ENCODE measurements at regions not wholly inside any gene's neighbourhood (a gene's known extent, or its start where the extent isn't known, plus 50 kb on each side); places are given as distances from the start of the nearest gene placed in this dataset.

DNA sequence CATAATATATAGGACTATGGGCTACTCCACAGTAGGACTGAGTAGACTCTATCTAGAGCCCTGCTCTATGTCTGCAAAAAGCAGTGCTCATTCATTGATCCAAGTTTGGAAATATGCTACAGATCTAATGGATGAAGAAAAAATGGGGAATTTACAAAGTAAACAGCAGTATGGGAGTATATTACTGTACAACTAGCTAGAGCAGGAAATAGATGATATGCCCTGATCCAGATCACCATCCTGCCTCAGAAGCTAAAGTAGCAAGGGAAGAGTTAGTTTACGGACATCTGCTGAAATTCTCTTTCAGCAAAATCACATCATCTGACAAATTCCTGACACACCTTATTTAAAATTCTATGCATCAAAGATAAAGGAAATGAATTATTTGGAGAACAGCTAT is 168.2 kb upstream of the SEMA3A start:
- H3K27ac ChIP-seq (ENCODE audit: low read depth, low read length): no peak overlapping the region
- H3K36me3 ChIP-seq (ENCODE audit: control insufficient read depth, insufficient read depth, low read length): no peaks in the 10 kb centered on the region
- peaks cover 9% of the 10 kb centered on the region; the same call in 1 of the 2 replicates for H3K4me1 ChIP-seq (ENCODE audit: control insufficient read depth, insufficient read depth, low read length)
- H3K27me3 ChIP-seq (ENCODE audit: control insufficient read depth, insufficient read depth, low read length): no peaks in the 10 kb centered on the region
- H3K9me3 ChIP-seq (ENCODE audit: control insufficient read depth, insufficient read depth, low read length): no peaks in the 10 kb centered on the region
- H3K4me3 ChIP-seq (ENCODE audit: low read depth, low read length): no peak overlapping the region
- no peak overlapping the region for H3K9ac ChIP-seq (ENCODE audit: low read depth, low read length)

DNA sequence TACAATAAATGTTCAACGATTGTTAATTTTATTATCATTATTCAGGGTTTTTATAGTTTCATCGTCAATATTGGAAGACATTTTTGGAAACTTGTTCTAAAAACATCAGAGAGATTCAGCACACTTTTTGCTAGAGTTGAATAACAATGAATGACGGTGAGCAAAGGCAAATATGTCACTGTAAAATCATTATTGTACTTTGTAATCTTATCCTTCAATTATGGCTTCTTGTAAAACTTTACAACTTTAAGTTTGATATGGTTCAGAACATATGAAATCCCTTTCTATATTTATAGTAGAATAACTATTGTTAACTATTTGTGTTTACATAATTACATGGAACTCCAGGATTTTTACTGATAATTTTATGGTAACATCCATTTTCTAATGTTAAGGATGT is 167.8 kb upstream of the SEMA3A start:
- Histone ChIP-seq H3K36me3 (ENCODE audit: control insufficient read depth, insufficient read depth, low read length) (no peaks in the 10 kb centered on the region), H3K27me3 (ENCODE audit: control insufficient read depth, insufficient read depth, low read length) (no peaks in the 10 kb centered on the region), H3K4me1 (ENCODE audit: control insufficient read depth, insufficient read depth, low read length) (peaks cover 9% of the 10 kb centered on the region; the same call in 1 of the 2 replicates), H3K27ac (ENCODE audit: low read depth, low read length) (no peak overlapping the region), H3K4me3 (ENCODE audit: low read depth, low read length) (no peak overlapping the region), H3K9me3 (ENCODE audit: control insufficient read depth, insufficient read depth, low read length) (no peaks in the 10 kb centered on the region), H3K9ac (ENCODE audit: low read depth, low read length) (no peak overlapping the region)

DNA sequence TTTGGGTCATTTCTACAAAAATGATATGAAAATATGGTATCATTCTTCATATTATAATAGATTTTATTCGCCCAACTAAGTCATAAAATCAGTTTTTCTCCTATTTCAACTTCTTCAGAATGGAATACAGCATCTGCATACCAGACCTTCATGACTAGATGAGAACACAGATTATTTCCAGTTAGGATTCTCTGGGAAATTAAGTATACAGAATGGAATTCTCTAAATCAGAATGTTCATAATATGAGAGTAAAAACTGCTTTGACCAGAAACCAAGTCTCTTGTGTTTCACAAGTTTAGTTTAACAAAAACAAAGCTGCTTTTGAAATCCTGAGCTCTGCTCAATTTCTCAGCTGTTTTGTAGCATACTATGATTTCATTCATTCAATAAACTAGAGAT is 160.3 kb upstream of the SEMA3A start:
- H3K27ac ChIP-seq (ENCODE audit: low read depth, low read length): no peak overlapping the region
- no peak overlapping the region for H3K9ac ChIP-seq (ENCODE audit: low read depth, low read length)
- no peaks in the 10 kb centered on the region for H3K4me1 ChIP-seq (ENCODE audit: control insufficient read depth, insufficient read depth, low read length)
- no peak overlapping the region for H3K4me3 ChIP-seq (ENCODE audit: low read depth, low read length)
- H3K9me3 ChIP-seq (ENCODE audit: control insufficient read depth, insufficient read depth, low read length): no peaks in the 10 kb centered on the region
- H3K27me3 ChIP-seq (ENCODE audit: control insufficient read depth, insufficient read depth, low read length): no peaks in the 10 kb centered on the region
- H3K36me3 ChIP-seq (ENCODE audit: control insufficient read depth, insufficient read depth, low read length): no peaks in the 10 kb centered on the region

DNA sequence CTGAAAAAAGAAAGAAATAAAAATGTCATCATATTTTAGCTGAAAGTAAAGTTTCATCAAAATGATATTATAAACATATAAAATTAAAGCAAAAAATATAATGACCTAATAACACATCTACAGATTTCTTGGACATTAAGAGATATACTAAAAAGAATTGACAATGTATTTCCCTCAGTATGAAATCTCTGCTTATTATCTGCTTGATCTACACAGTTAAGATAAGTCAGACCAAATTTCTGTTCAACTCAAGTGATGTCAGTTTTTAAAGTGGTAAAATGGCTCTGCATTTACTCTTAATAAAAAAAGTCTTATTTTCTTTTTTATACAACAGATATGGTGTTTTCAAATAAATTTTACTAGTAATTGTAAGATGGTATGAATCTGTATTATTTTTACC is 159.4 kb upstream of the SEMA3A start:
- H3K9me3 ChIP-seq (ENCODE audit: control insufficient read depth, insufficient read depth, low read length): no peaks in the 10 kb centered on the region
- H3K27ac ChIP-seq (ENCODE audit: low read depth, low read length): no peak overlapping the region
- no peak overlapping the region for H3K4me3 ChIP-seq (ENCODE audit: low read depth, low read length)
- H3K27me3 ChIP-seq (ENCODE audit: control insufficient read depth, insufficient read depth, low read length): no peaks in the 10 kb centered on the region
- H3K4me1 ChIP-seq (ENCODE audit: control insufficient read depth, insufficient read depth, low read length): no peaks in the 10 kb centered on the region
- H3K9ac ChIP-seq (ENCODE audit: low read depth, low read length): no peak overlapping the region
- no peaks in the 10 kb centered on the region for H3K36me3 ChIP-seq (ENCODE audit: control insufficient read depth, insufficient read depth, low read length)

DNA sequence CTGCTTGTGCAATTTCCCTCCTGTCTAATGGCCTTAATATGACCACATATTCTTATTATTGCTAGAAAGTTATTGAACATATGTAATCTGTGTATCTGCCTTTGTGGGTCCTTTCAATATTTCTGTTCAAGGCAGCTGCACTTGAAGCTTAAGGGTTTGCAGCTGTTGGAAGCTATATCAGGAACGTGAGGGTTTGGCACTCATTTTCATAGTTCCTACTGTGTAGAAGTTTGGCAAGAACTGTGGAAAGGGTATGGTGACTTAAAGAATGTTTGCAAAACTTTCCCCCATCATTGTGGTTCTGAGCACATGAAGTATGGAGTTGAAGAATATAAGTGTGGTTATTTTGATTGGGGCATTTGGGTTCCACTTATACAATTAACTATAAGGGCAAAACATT is 144.7 kb upstream of the SEMA3A start:
- no peak overlapping the region for H3K4me3 ChIP-seq (ENCODE audit: low read depth, low read length)
- 0 out of 2 replicates have a peak, but pooled peaks cover 3% of the 10 kb centered on the region for H3K4me1 ChIP-seq (ENCODE audit: control insufficient read depth, insufficient read depth, low read length)
- no peaks in the 10 kb centered on the region for H3K9me3 ChIP-seq (ENCODE audit: control insufficient read depth, insufficient read depth, low read length)
- no peak overlapping the region for H3K9ac ChIP-seq (ENCODE audit: low read depth, low read length)
- no peak overlapping the region for H3K27ac ChIP-seq (ENCODE audit: low read depth, low read length)
- H3K27me3 ChIP-seq (ENCODE audit: control insufficient read depth, insufficient read depth, low read length): no peaks in the 10 kb centered on the region
- no peaks in the 10 kb centered on the region for H3K36me3 ChIP-seq (ENCODE audit: control insufficient read depth, insufficient read depth, low read length)

DNA sequence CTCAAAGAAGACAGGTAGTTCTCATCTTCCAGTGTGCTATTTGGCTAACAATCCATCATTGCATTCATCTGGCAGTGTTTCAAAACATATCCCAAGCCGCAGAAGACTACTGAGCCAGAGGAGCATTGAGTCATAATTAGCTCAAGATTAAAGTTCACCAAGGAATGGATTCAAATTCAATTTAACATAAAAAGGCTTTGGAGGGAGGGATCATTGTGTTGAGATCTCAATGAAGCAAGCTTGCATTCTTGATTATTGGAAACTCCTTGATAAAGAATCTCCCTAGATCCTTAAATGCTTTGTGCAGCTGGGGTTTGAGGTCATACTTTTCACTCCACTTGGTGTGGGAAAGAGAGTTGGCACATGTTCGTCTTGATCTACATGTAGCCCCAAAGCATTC is 142.8 kb upstream of the SEMA3A start:
- H3K36me3 ChIP-seq (ENCODE audit: control insufficient read depth, insufficient read depth, low read length): no peaks in the 10 kb centered on the region
- no peaks in the 10 kb centered on the region for H3K27me3 ChIP-seq (ENCODE audit: control insufficient read depth, insufficient read depth, low read length)
- no peak overlapping the region for H3K4me3 ChIP-seq (ENCODE audit: low read depth, low read length)
- H3K27ac ChIP-seq (ENCODE audit: low read depth, low read length): no peak overlapping the region
- H3K4me1 ChIP-seq (ENCODE audit: control insufficient read depth, insufficient read depth, low read length): 0 out of 2 replicates have a peak, but pooled peaks cover 3% of the 10 kb centered on the region
- H3K9me3 ChIP-seq (ENCODE audit: control insufficient read depth, insufficient read depth, low read length): no peaks in the 10 kb centered on the region
- H3K9ac ChIP-seq (ENCODE audit: low read depth, low read length): no peak overlapping the region

DNA sequence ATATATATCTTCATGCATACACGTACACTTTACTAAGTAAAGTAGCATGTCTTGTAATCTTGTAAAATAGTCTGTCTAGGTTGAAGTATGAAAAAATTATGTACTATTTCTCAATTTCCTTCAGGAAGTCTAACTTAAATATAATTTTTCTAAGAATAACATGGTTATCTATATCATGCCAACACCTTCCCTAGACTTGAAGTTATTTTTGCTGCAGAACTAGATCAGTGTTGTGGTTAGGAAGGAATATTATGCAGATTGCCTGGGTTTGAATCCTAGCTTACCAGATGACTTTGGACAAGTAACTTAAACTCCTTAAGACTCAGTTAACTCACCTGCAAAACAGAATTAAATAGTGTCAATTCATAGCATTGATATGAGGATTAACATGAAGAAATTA is 142.2 kb upstream of the SEMA3A start:
- no peaks in the 10 kb centered on the region for H3K9me3 ChIP-seq (ENCODE audit: control insufficient read depth, insufficient read depth, low read length)
- H3K27me3 ChIP-seq (ENCODE audit: control insufficient read depth, insufficient read depth, low read length): no peaks in the 10 kb centered on the region
- no peak overlapping the region for H3K4me3 ChIP-seq (ENCODE audit: low read depth, low read length)
- H3K4me1 ChIP-seq (ENCODE audit: control insufficient read depth, insufficient read depth, low read length): 0 out of 2 replicates have a peak, but pooled peaks cover 3% of the 10 kb centered on the region
- no peak overlapping the region for H3K9ac ChIP-seq (ENCODE audit: low read depth, low read length)
- no peak overlapping the region for H3K27ac ChIP-seq (ENCODE audit: low read depth, low read length)
- H3K36me3 ChIP-seq (ENCODE audit: control insufficient read depth, insufficient read depth, low read length): no peaks in the 10 kb centered on the region

DNA sequence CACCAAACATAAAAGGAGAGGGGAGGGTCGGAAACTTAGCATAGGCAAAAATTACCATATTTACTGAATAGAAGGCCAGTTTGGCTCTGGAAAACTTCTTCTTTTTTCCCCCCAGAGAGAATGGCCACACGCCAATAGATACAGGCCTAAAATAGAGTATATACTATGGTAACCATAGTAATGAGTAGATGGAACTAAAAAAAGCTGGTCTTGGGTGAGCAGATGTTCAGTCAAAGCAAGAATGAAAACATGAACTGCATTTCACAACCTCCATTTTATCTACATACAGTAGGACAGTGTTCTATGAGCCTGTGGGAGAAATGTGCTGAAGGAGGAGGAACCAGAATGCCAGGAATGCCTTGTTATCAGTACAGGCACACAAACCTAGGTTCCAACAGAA is 141.7 kb upstream of the SEMA3A start:
- H3K9ac ChIP-seq (ENCODE audit: low read depth, low read length): no peak overlapping the region
- no peak overlapping the region for H3K4me3 ChIP-seq (ENCODE audit: low read depth, low read length)
- H3K27me3 ChIP-seq (ENCODE audit: control insufficient read depth, insufficient read depth, low read length): no peaks in the 10 kb centered on the region
- no peak overlapping the region for H3K27ac ChIP-seq (ENCODE audit: low read depth, low read length)
- H3K4me1 ChIP-seq (ENCODE audit: control insufficient read depth, insufficient read depth, low read length): 0 out of 2 replicates have a peak, but pooled peaks cover 3% of the 10 kb centered on the region
- H3K36me3 ChIP-seq (ENCODE audit: control insufficient read depth, insufficient read depth, low read length): no peaks in the 10 kb centered on the region
- no peaks in the 10 kb centered on the region for H3K9me3 ChIP-seq (ENCODE audit: control insufficient read depth, insufficient read depth, low read length)

DNA sequence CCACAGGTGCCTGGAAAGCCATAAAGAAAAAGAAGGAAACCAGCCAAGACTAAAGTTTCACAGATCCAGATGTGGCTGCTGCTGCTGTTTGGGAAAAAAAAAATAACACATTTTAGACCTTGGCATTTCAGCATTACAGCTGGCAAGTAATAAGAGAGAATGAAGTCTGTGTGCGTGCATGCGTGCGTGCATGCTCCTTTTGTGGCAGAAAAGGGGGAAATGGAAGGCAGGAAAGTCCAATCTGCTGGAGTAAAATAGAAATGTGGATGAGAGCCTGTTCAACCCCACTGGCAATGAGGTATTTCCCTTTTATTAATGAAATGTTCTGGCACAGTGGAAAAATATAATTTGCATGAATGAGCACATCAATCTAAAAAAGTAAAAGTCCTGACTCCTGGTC is 137.0 kb upstream of the SEMA3A start:
- Histone ChIP-seq H3K4me1 (ENCODE audit: control insufficient read depth, insufficient read depth, low read length) (0 out of 2 replicates have a peak, but pooled peaks cover 3% of the 10 kb centered on the region), H3K27me3 (ENCODE audit: control insufficient read depth, insufficient read depth, low read length) (no peaks in the 10 kb centered on the region), H3K9ac (ENCODE audit: low read depth, low read length) (no peak overlapping the region), H3K27ac (ENCODE audit: low read depth, low read length) (no peak overlapping the region), H3K9me3 (ENCODE audit: control insufficient read depth, insufficient read depth, low read length) (no peaks in the 10 kb centered on the region), H3K36me3 (ENCODE audit: control insufficient read depth, insufficient read depth, low read length) (no peaks in the 10 kb centered on the region), H3K4me3 (ENCODE audit: low read depth, low read length) (no peak overlapping the region)

DNA sequence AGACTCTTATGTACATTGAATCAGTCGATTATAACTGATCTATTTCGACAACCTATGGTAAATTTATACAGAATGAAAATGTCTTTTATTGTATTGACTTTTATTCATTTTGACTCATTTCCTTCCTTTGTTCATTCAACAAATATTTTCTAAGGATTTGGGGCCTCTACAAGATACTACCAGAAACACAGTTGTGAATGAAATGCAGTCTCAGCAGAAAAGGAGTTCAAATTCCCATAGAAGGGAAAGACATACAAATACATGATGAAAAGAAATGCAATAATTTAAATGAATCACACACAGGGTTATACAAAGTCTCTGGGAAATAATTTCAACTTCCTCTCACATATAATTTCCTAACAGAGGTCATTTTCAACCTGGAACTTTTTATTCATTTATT is 134.0 kb upstream of the SEMA3A start:
- Histone ChIP-seq H3K27ac (ENCODE audit: low read depth, low read length) (no peak overlapping the region), H3K27me3 (ENCODE audit: control insufficient read depth, insufficient read depth, low read length) (no peaks in the 10 kb centered on the region), H3K36me3 (ENCODE audit: control insufficient read depth, insufficient read depth, low read length) (no peaks in the 10 kb centered on the region), H3K4me3 (ENCODE audit: low read depth, low read length) (no peak overlapping the region), H3K9ac (ENCODE audit: low read depth, low read length) (no peak overlapping the region), H3K4me1 (ENCODE audit: control insufficient read depth, insufficient read depth, low read length) (no peaks in the 10 kb centered on the region), H3K9me3 (ENCODE audit: control insufficient read depth, insufficient read depth, low read length) (no peaks in the 10 kb centered on the region)

DNA sequence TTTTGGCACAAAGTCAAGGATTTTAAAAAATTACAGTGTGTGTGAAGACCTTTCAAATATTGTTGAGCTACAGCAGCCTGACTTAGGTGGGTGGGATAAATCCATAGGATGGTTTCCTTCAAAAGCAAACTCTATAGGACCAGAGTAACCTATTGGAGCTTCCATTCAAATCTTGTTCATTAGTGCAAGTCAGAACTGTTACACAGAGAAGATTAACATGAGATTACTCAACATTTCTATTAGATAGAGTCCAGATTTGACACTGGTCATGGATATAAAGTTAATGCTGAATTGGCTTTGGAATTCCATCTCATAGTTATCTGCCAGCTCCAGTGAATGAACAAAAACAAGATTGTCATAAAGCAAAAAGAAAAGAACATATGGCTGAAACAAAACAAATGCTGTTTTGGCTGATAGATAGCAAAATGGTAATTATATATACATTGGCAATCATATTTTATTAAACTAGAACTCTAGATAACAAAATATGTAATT is 129.6 kb upstream of the SEMA3A start:
- H3K27ac ChIP-seq (ENCODE audit: low read depth, low read length): no peak overlapping the region
- no peaks in the 10 kb centered on the region for H3K4me1 ChIP-seq (ENCODE audit: control insufficient read depth, insufficient read depth, low read length)
- H3K9me3 ChIP-seq (ENCODE audit: control insufficient read depth, insufficient read depth, low read length): no peaks in the 10 kb centered on the region
- no peaks in the 10 kb centered on the region for H3K36me3 ChIP-seq (ENCODE audit: control insufficient read depth, insufficient read depth, low read length)
- H3K4me3 ChIP-seq (ENCODE audit: low read depth, low read length): no peak overlapping the region
- H3K27me3 ChIP-seq (ENCODE audit: control insufficient read depth, insufficient read depth, low read length): no peaks in the 10 kb centered on the region
- no peak overlapping the region for H3K9ac ChIP-seq (ENCODE audit: low read depth, low read length)

DNA sequence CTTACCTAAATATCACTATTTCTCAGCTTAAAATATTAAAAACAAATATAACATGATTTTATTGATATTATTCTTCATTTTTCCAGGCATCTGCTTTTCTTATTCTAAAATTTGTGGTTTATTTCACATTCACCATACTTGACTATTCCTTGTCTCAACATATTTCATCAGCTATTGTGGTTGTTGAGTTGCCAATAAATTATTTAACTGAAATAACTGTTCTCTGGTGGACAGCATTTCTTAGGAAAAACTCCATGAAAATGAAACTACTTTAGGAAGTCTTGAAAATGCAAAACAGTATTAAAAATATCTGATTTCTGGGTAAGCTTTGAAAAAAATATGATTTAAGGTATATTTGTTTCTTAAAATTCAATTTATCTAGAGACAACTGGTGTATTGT is 122.9 kb upstream of the SEMA3A start:
- Histone ChIP-seq H3K9me3 (ENCODE audit: control insufficient read depth, insufficient read depth, low read length) (no peaks in the 10 kb centered on the region), H3K36me3 (ENCODE audit: control insufficient read depth, insufficient read depth, low read length) (no peaks in the 10 kb centered on the region), H3K4me3 (ENCODE audit: low read depth, low read length) (no peak overlapping the region), H3K9ac (ENCODE audit: low read depth, low read length) (no peak overlapping the region), H3K27me3 (ENCODE audit: control insufficient read depth, insufficient read depth, low read length) (no peaks in the 10 kb centered on the region), H3K27ac (ENCODE audit: low read depth, low read length) (no peak overlapping the region), H3K4me1 (ENCODE audit: control insufficient read depth, insufficient read depth, low read length) (no peaks in the 10 kb centered on the region)
